ENCODE measurements at regions not wholly inside any gene's neighbourhood (a gene's known extent, or its start where the extent isn't known, plus 50 kb on each side); places are given as distances from the start of the nearest gene placed in this dataset.
"Not testable (repeated sequence)": the region's sequence is repeated elsewhere in the genome, so short reads cannot be mapped to it uniquely, and the experiment has no call there.

GRCh38 chrX:123803331-123803983 is 56.4 kb upstream of the XIAP start:
- no peaks in the 10 kb centered on the region for H3K9me3 ChIP-seq
- no peak overlapping the region for H3K4me3 ChIP-seq
- no peaks in the 10 kb centered on the region for H3K36me3 ChIP-seq
- peak overlapping the region in 3 of 8 donors; percentile 11 to 38 (median 28) for H3K27ac ChIP-seq
- TF ChIP-seq POLR2AphosphoS5 (IDR thresholded peaks at IDR 0.05): no peak
- no peak for TF ChIP-seq POLR2A (IDR thresholded peaks at IDR 0.05)
- no peak for TF ChIP-seq CTCF (IDR thresholded peaks at IDR 0.05 in 8 of 11, conservative IDR thresholded peaks at IDR 0.05 in 3 of 11)
- H3K4me1 ChIP-seq: no peaks in the 10 kb centered on the region
- H3K27me3 ChIP-seq (replicated peaks in 1 of 7): no peaks in the 10 kb centered on the region
- intact Hi-C loops (cut with DNase I; ENCODE audit: low total_unique reads): no loop called here
- WGBS, 5 donors: 15 to 43% (median 20%) methylated on average over 4 of the region's 4 CpGs
- no peak for DNase-seq

DNA sequence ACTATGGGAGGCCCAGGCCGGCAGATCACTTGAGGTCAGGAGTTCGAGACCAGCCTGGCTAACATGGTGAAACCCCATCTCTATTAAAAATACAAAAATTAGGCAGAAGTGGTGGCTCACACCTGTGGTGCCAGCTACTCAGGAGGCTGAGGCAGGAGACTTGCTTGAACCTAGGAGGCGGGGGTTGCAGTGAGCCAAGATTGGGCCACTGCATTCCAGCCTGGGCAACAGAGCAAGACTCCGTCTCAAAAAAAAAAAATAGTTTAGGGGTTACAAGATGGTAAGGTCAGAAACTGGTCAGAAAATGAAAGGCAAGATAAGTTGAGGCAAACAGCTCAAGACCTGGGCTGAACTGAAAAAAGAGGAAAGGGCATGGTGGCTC is 55.9 kb upstream of the XIAP start:
- H3K27me3 ChIP-seq (replicated peaks in 1 of 7); H3K4me3 ChIP-seq; H3K36me3 ChIP-seq; H3K4me1 ChIP-seq; H3K9me3 ChIP-seq; intact Hi-C loops (cut with DNase I; ENCODE audit: low total_unique reads): not testable (repeated sequence)
- WGBS, 5 donors: 76 to 93% (median 91%) methylated on average over 4 of the region's 4 CpGs
- peak overlapping the region in 3 of 8 donors; percentile 11 to 38 (median 28) for H3K27ac ChIP-seq
- DNase-seq: peak; percentile 29

- Histone ChIP-seq H3K27me3 (replicated peaks in 1 of 7) (no peaks in the 10 kb centered on the region), H3K4me3 (no peak overlapping the region), H3K9me3 (no peaks in the 10 kb centered on the region), H3K4me1 (no peaks in the 10 kb centered on the region), H3K27ac (no peak overlapping the region), H3K36me3 (no peaks in the 10 kb centered on the region)
- TF ChIP-seq CTCF (IDR thresholded peaks at IDR 0.05 in 8 of 11, conservative IDR thresholded peaks at IDR 0.05 in 3 of 11): no peak
- no peak for TF ChIP-seq POLR2AphosphoS5 (IDR thresholded peaks at IDR 0.05)
- no peak for TF ChIP-seq POLR2A (IDR thresholded peaks at IDR 0.05)
- 74 to 80% (median 76%) methylated on average over 3 of the region's 3 CpGs for WGBS, 5 donors
- no peak for DNase-seq
- intact Hi-C loops (cut with DNase I; ENCODE audit: low total_unique reads): no loop called here
Measured at GRCh38 chrX:123807835-123808416, 51.9 kb upstream of the XIAP start.

GRCh38 chrX:123809854-123810375 is 49.9 kb upstream of the XIAP start:
- intact Hi-C loops (cut with DNase I; ENCODE audit: low total_unique reads): no loop called here

More at GRCh38 chrX:123809854-123810375, 49.9 kb upstream of the XIAP start:
- H3K4me3 ChIP-seq: no peak overlapping the region
- no peaks in the 10 kb centered on the region for H3K27me3 ChIP-seq (replicated peaks in 1 of 7)
- no peaks in the 10 kb centered on the region for H3K4me1 ChIP-seq
- H3K9me3 ChIP-seq: no peaks in the 10 kb centered on the region
- TF ChIP-seq POLR2AphosphoS5 (IDR thresholded peaks at IDR 0.05): no peak
- no peak for TF ChIP-seq POLR2A (IDR thresholded peaks at IDR 0.05)
- no peak for TF ChIP-seq CTCF (IDR thresholded peaks at IDR 0.05 in 8 of 11, conservative IDR thresholded peaks at IDR 0.05 in 3 of 11)
- WGBS, 5 donors: 85 to 96% (median 94%) methylated on average over 3 to 5 of the region's 5 CpGs
- DNase-seq: no peak
- H3K36me3 ChIP-seq: no peaks in the 10 kb centered on the region
- no peak overlapping the region for H3K27ac ChIP-seq
